Neural progenitor cell (in vitro differentiated cells): ENCODE measurements at regions not wholly inside any gene's neighbourhood (a gene's known extent, or its start where the extent isn't known, plus 50 kb on each side); places are given as distances from the start of the nearest gene placed in this dataset.

ENCODE experiments used
- CTCF ChIP-seq: fragments of 200-600 bp; sonication (generic); IDR thresholded peaks from 2 replicates; pipeline ENCODE4 v1.5.1; 2017; ENCODE audit warnings: antibody characterized with exemption, mild to moderate bottlenecking
- EZH2 ChIP-seq: fragments of 200-600 bp; sonication (generic); IDR thresholded peaks from 2 replicates; pipeline ENCODE4 v1.6.1; 2017; ENCODE audit warnings: antibody characterized with exemption, mild to moderate bottlenecking, moderate library complexity
- EZH2phosphoT487 ChIP-seq: fragments of 200-600 bp; sonication (generic); IDR thresholded peaks from 2 replicates; pipeline ENCODE4 v1.6.1; 2017; ENCODE audit warnings: antibody characterized with exemption

DNA sequence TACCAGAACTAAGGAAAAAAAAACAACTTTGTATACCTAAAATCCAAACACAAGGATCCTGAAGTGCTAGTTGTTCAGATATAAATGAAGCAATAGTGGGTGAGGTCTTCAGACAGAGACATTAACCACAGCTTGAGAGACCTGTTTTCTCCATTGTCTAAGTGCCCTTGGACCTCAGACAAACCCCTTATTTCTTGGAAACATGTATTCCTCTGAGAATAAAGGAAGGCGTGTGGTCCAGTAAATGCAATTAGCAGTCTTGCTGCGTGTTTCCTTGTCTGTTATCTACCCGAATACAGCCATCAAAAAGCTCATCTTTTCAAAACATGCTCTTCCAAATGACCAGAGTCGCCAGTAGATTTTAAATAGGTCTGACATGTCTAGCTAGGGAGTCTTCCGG lies 291.1 kb upstream of the NFIA start:
- TF ChIP-seq CTCF (no peak), EZH2 (no peak), EZH2phosphoT487 (no peak)
